Tibial artery (tissue), 4 donors: ENCODE measurements at regions not wholly inside any gene's neighbourhood (a gene's known extent, or its start where the extent isn't known, plus 50 kb on each side); places are given as distances from the start of the nearest gene placed in this dataset.

Source experiments
- DNase-seq, 2 donors: peaks; one replicate each; pipeline ENCODE4 v3.0.0-alpha.2; 2019
- H3K27ac ChIP-seq, 2 donors: fragments of 200-600 bp; sonication (generic) in 1 of 2; 1 replicate in 1 of 2; 2 replicates in 1 of 2; pipeline ENCODE4 v1.5.1; 2018 to 2019; ENCODE audit warnings: mild to moderate bottlenecking in 1 of 2
- H3K27me3 ChIP-seq, 2 donors: fragments of 200-600 bp; sonication (generic) in 1 of 2; one replicate each; pipeline versions ENCODE4 v1.5.1 to v1.6.0; 2016 to 2019
- H3K36me3 ChIP-seq, 3 donors: fragments of 200-600 bp; sonication (generic) in 2 of 3; one replicate each; pipeline ENCODE4 v1.5.1; 2016 to 2019; ENCODE audit warnings: mild to moderate bottlenecking in 2 of 3
- H3K4me1 ChIP-seq, 4 donors: fragments of 200-600 bp; sonication (generic) in 2 of 4; 1 replicate in 3 of 4; 2 replicates in 1 of 4; pipeline ENCODE4 v1.5.1; 2016 to 2019
- H3K4me3 ChIP-seq, 2 donors: fragments of 200-600 bp; sonication (generic) in 1 of 2; 1 replicate in 1 of 2; 2 replicates in 1 of 2; pipeline ENCODE4 v1.5.1; 2018 to 2019; ENCODE audit warnings: mild to moderate bottlenecking in 2 of 2
- H3K9me3 ChIP-seq, 3 donors: fragments of 200-600 bp; sonication (generic) in 1 of 3; one replicate each; pipeline ENCODE4 v1.5.1; 2016 to 2019
- CTCF ChIP-seq, 2 experiments: fragments of 200-600 bp in 1 of 2; fragments of 450-650 bp in 1 of 2; IDR thresholded peaks; one replicate each; pipeline ENCODE4 v1.5.1; 2017 to 2019; ENCODE audit warnings: antibody characterized with exemption in 2 of 2, mild to moderate bottlenecking in 1 of 2, moderate library complexity in 1 of 2
- intact Hi-C: fragments of 100-400 bp; cut with DNase I; formaldehyde crosslinking; loops from one replicate; pipeline ENCODE4 v1.15.0; 2023; ENCODE audit warnings: low total_unique reads

- TF ChIP-seq CTCF (IDR thresholded peaks at IDR 0.05): no peak
- no peak for DNase-seq
- H3K9me3 ChIP-seq: no peaks in the 10 kb centered on the region
- no peak overlapping the region for H3K4me3 ChIP-seq
- H3K4me1 ChIP-seq: no peaks in the 10 kb centered on the region
- H3K27ac ChIP-seq: no peak overlapping the region
- no peaks in the 10 kb centered on the region for H3K36me3 ChIP-seq
- H3K27me3 ChIP-seq: peaks cover 0 to 5% of the 10 kb centered on the region in 2 donors
- intact Hi-C loops: loop anchor here (10.0 kb wide), 1 partner anchor 1749 kb away; no protein-coding TSS in a partner anchor
Observed at GRCh38 chr2:129796225-129796624, 183.2 kb upstream of the RAB6C start.

- no peaks in the 10 kb centered on the region for H3K36me3 ChIP-seq
- no peaks in the 10 kb centered on the region for H3K9me3 ChIP-seq
- H3K27me3 ChIP-seq: peaks cover 0 to 5% of the 10 kb centered on the region in 2 donors
- H3K4me3 ChIP-seq: no peak overlapping the region
- DNase-seq: no peak
- H3K27ac ChIP-seq: no peak overlapping the region
- TF ChIP-seq CTCF (IDR thresholded peaks at IDR 0.05): no peak
- no peaks in the 10 kb centered on the region for H3K4me1 ChIP-seq
- intact Hi-C loops: loop anchor here (10.0 kb wide), 1 partner anchor 1748 kb away; no protein-coding TSS in a partner anchor
Observed at GRCh38 chr2:129796801-129797488, 182.5 kb upstream of the RAB6C start.

GRCh38 chr2:129797489-129798300 lies 181.8 kb upstream of the RAB6C start:
- no peak for DNase-seq
- Histone ChIP-seq H3K9me3 (no peaks in the 10 kb centered on the region), H3K27me3 (peaks cover 0 to 5% of the 10 kb centered on the region in 2 donors), H3K4me3 (no peak overlapping the region), H3K36me3 (no peaks in the 10 kb centered on the region), H3K4me1 (no peaks in the 10 kb centered on the region), H3K27ac (no peak overlapping the region)
- no peak for TF ChIP-seq CTCF (IDR thresholded peaks at IDR 0.05)
- intact Hi-C loops: loop anchor here (10.0 kb wide), 1 partner anchor 1747 kb away; no protein-coding TSS in a partner anchor

GRCh38 chr2:129798301-129798581 lies 181.2 kb upstream of the RAB6C start:
- Histone ChIP-seq H3K27ac (no peak overlapping the region), H3K4me3 (no peak overlapping the region), H3K27me3 (peaks cover 0 to 5% of the 10 kb centered on the region in 2 donors), H3K9me3 (no peaks in the 10 kb centered on the region), H3K36me3 (no peaks in the 10 kb centered on the region), H3K4me1 (no peaks in the 10 kb centered on the region)
- intact Hi-C loops: loop anchor here (10.0 kb wide), 1 partner anchor 1747 kb away; no protein-coding TSS in a partner anchor
- no peak for DNase-seq
- no peak for TF ChIP-seq CTCF (IDR thresholded peaks at IDR 0.05)

GRCh38 chr2:129798626-129799025 lies 180.8 kb upstream of the RAB6C start:
- Histone ChIP-seq H3K36me3 (no peaks in the 10 kb centered on the region), H3K4me1 (no peaks in the 10 kb centered on the region), H3K27ac (no peak overlapping the region), H3K27me3 (peaks cover 0 to 5% of the 10 kb centered on the region in 2 donors), H3K9me3 (no peaks in the 10 kb centered on the region), H3K4me3 (no peak overlapping the region)
- intact Hi-C loops: loop anchor here (10.0 kb wide), 1 partner anchor 1746 kb away; no protein-coding TSS in a partner anchor
- no peak for TF ChIP-seq CTCF (IDR thresholded peaks at IDR 0.05)
- no peak for DNase-seq
